ENCODE measurements at regions not wholly inside any gene's neighbourhood (a gene's known extent, or its start where the extent isn't known, plus 50 kb on each side); places are given as distances from the start of the nearest gene placed in this dataset.

- 97% methylated on average over 2 of the region's 2 CpGs for WGBS
- Histone ChIP-seq H3K9ac (ENCODE audit: low read depth, low read length) (no peak overlapping the region), H3K27me3 (ENCODE audit: insufficient read depth, low read length) (no peaks in the 10 kb centered on the region), H3K27ac (ENCODE audit: low read depth, low read length) (no peak overlapping the region), H3K4me1 (ENCODE audit: insufficient read depth, low read length) (peaks cover 14% of the 10 kb centered on the region), H3K9me3 (ENCODE audit: insufficient read depth, low read depth, low read length) (no peaks in the 10 kb centered on the region), H3K36me3 (ENCODE audit: insufficient read depth, low read length) (no peaks in the 10 kb centered on the region), H3K4me3 (ENCODE audit: low read length) (no peak overlapping the region)
These were observed 253.8 kb downstream of the DLEU7 start for GRCh38 chr13:50589651-50590054.

GRCh38 chr13:50592412-50593155 is 250.9 kb downstream of the DLEU7 start:
- Histone ChIP-seq H3K27me3 (ENCODE audit: insufficient read depth, low read length) (no peaks in the 10 kb centered on the region), H3K4me3 (ENCODE audit: low read length) (no peak overlapping the region), H3K36me3 (ENCODE audit: insufficient read depth, low read length) (no peaks in the 10 kb centered on the region), H3K9ac (ENCODE audit: low read depth, low read length) (no peak overlapping the region), H3K27ac (ENCODE audit: low read depth, low read length) (no peak overlapping the region), H3K9me3 (ENCODE audit: insufficient read depth, low read depth, low read length) (no peaks in the 10 kb centered on the region), H3K4me1 (ENCODE audit: insufficient read depth, low read length) (peaks cover 11% of the 10 kb centered on the region)
- 67% methylated on average over 1 of the region's 2 CpGs for WGBS

- H3K4me1 ChIP-seq (ENCODE audit: insufficient read depth, low read length): peaks cover 11% of the 10 kb centered on the region
- no peak overlapping the region for H3K27ac ChIP-seq (ENCODE audit: low read depth, low read length)
- no peaks in the 10 kb centered on the region for H3K27me3 ChIP-seq (ENCODE audit: insufficient read depth, low read length)
- 63% methylated on average over 1 of the region's 1 CpG for WGBS
- H3K9me3 ChIP-seq (ENCODE audit: insufficient read depth, low read depth, low read length): no peaks in the 10 kb centered on the region
- H3K4me3 ChIP-seq (ENCODE audit: low read length): no peak overlapping the region
- no peak overlapping the region for H3K9ac ChIP-seq (ENCODE audit: low read depth, low read length)
- no peaks in the 10 kb centered on the region for H3K36me3 ChIP-seq (ENCODE audit: insufficient read depth, low read length)
These were observed 250.3 kb downstream of the DLEU7 start for GRCh38 chr13:50593207-50593606.

GRCh38 chr13:50594276-50595051 is 249.0 kb downstream of the DLEU7 start:
- Histone ChIP-seq H3K36me3 (ENCODE audit: insufficient read depth, low read length) (no peaks in the 10 kb centered on the region), H3K9ac (ENCODE audit: low read depth, low read length) (no peak overlapping the region), H3K9me3 (ENCODE audit: insufficient read depth, low read depth, low read length) (no peaks in the 10 kb centered on the region), H3K4me3 (ENCODE audit: low read length) (no peak overlapping the region), H3K27me3 (ENCODE audit: insufficient read depth, low read length) (no peaks in the 10 kb centered on the region), H3K4me1 (ENCODE audit: insufficient read depth, low read length) (peaks cover 11% of the 10 kb centered on the region), H3K27ac (ENCODE audit: low read depth, low read length) (no peak overlapping the region)
- WGBS: 50% methylated on average over 9 of the region's 11 CpGs

- 92% methylated on average over 3 of the region's 3 CpGs for WGBS
- Histone ChIP-seq H3K4me3 (ENCODE audit: low read length) (no peak overlapping the region), H3K9ac (ENCODE audit: low read depth, low read length) (no peak overlapping the region), H3K4me1 (ENCODE audit: insufficient read depth, low read length) (peaks cover 11% of the 10 kb centered on the region), H3K9me3 (ENCODE audit: insufficient read depth, low read depth, low read length) (no peaks in the 10 kb centered on the region), H3K27ac (ENCODE audit: low read depth, low read length) (no peak overlapping the region), H3K27me3 (ENCODE audit: insufficient read depth, low read length) (no peaks in the 10 kb centered on the region), H3K36me3 (ENCODE audit: insufficient read depth, low read length) (no peaks in the 10 kb centered on the region)
These were observed 248.3 kb downstream of the DLEU7 start for GRCh38 chr13:50595196-50595595.

- Histone ChIP-seq H3K4me3 (ENCODE audit: low read length) (no peak overlapping the region), H3K36me3 (ENCODE audit: insufficient read depth, low read length) (no peaks in the 10 kb centered on the region), H3K27me3 (ENCODE audit: insufficient read depth, low read length) (no peaks in the 10 kb centered on the region), H3K9me3 (ENCODE audit: insufficient read depth, low read depth, low read length) (no peaks in the 10 kb centered on the region), H3K27ac (ENCODE audit: low read depth, low read length) (no peak overlapping the region), H3K9ac (ENCODE audit: low read depth, low read length) (no peak overlapping the region), H3K4me1 (ENCODE audit: insufficient read depth, low read length) (peaks cover 16% of the 10 kb centered on the region)
- 91% methylated on average over 1 of the region's 1 CpG for WGBS
These were observed 247.3 kb downstream of the DLEU7 start for GRCh38 chr13:50596156-50596555.

- 77% methylated on average over 2 of the region's 2 CpGs for WGBS
- Histone ChIP-seq H3K4me1 (ENCODE audit: insufficient read depth, low read length) (peaks cover 16% of the 10 kb centered on the region), H3K9me3 (ENCODE audit: insufficient read depth, low read depth, low read length) (no peaks in the 10 kb centered on the region), H3K36me3 (ENCODE audit: insufficient read depth, low read length) (no peaks in the 10 kb centered on the region), H3K9ac (ENCODE audit: low read depth, low read length) (no peak overlapping the region), H3K27ac (ENCODE audit: low read depth, low read length) (no peak overlapping the region), H3K27me3 (ENCODE audit: insufficient read depth, low read length) (no peaks in the 10 kb centered on the region), H3K4me3 (ENCODE audit: low read length) (no peak overlapping the region)
These were observed 246.7 kb downstream of the DLEU7 start for GRCh38 chr13:50596776-50597203.

- WGBS: 58% methylated on average over 3 of the region's 3 CpGs
These were observed 245.2 kb downstream of the DLEU7 start for GRCh38 chr13:50598338-50598737.

GRCh38 chr13:50599046-50599445 is 244.4 kb downstream of the DLEU7 start:
- H3K4me3 ChIP-seq (ENCODE audit: low read length): no peak overlapping the region
- peaks cover 14% of the 10 kb centered on the region for H3K4me1 ChIP-seq (ENCODE audit: insufficient read depth, low read length)
- no peak overlapping the region for H3K9ac ChIP-seq (ENCODE audit: low read depth, low read length)
- no peak overlapping the region for H3K27ac ChIP-seq (ENCODE audit: low read depth, low read length)
- H3K36me3 ChIP-seq (ENCODE audit: insufficient read depth, low read length): no peaks in the 10 kb centered on the region
- 40% methylated on average over 4 of the region's 5 CpGs for WGBS
- H3K27me3 ChIP-seq (ENCODE audit: insufficient read depth, low read length): no peaks in the 10 kb centered on the region
- no peaks in the 10 kb centered on the region for H3K9me3 ChIP-seq (ENCODE audit: insufficient read depth, low read depth, low read length)

More at GRCh38 chr13:50598338-50598737, 245.2 kb downstream of the DLEU7 start:
- no peak overlapping the region for H3K27ac ChIP-seq (ENCODE audit: low read depth, low read length)
- H3K27me3 ChIP-seq (ENCODE audit: insufficient read depth, low read length): no peaks in the 10 kb centered on the region
- H3K9ac ChIP-seq (ENCODE audit: low read depth, low read length): no peak overlapping the region
- peaks cover 16% of the 10 kb centered on the region for H3K4me1 ChIP-seq (ENCODE audit: insufficient read depth, low read length)
- H3K9me3 ChIP-seq (ENCODE audit: insufficient read depth, low read depth, low read length): no peaks in the 10 kb centered on the region
- no peak overlapping the region for H3K4me3 ChIP-seq (ENCODE audit: low read length)
- no peaks in the 10 kb centered on the region for H3K36me3 ChIP-seq (ENCODE audit: insufficient read depth, low read length)

- no peak overlapping the region for H3K4me3 ChIP-seq (ENCODE audit: low read length)
- no peak overlapping the region for H3K27ac ChIP-seq (ENCODE audit: low read depth, low read length)
- H3K9me3 ChIP-seq (ENCODE audit: insufficient read depth, low read depth, low read length): no peaks in the 10 kb centered on the region
- H3K9ac ChIP-seq (ENCODE audit: low read depth, low read length): no peak overlapping the region
- WGBS: 50% methylated on average over 2 of the region's 2 CpGs
- no peaks in the 10 kb centered on the region for H3K36me3 ChIP-seq (ENCODE audit: insufficient read depth, low read length)
- H3K4me1 ChIP-seq (ENCODE audit: insufficient read depth, low read length): peaks cover 8% of the 10 kb centered on the region; the same call in 1 of the 2 replicates
- H3K27me3 ChIP-seq (ENCODE audit: insufficient read depth, low read length): no peaks in the 10 kb centered on the region
These were observed 243.6 kb downstream of the DLEU7 start for GRCh38 chr13:50599927-50600326.

- H3K27ac ChIP-seq (ENCODE audit: low read depth, low read length): no peak overlapping the region
- no peak overlapping the region for H3K9ac ChIP-seq (ENCODE audit: low read depth, low read length)
- H3K36me3 ChIP-seq (ENCODE audit: insufficient read depth, low read length): no peaks in the 10 kb centered on the region
- 85% methylated on average over 7 of the region's 7 CpGs for WGBS
- H3K27me3 ChIP-seq (ENCODE audit: insufficient read depth, low read length): no peaks in the 10 kb centered on the region
- no peak overlapping the region for H3K4me3 ChIP-seq (ENCODE audit: low read length)
- no peaks in the 10 kb centered on the region for H3K4me1 ChIP-seq (ENCODE audit: insufficient read depth, low read length)
- no peaks in the 10 kb centered on the region for H3K9me3 ChIP-seq (ENCODE audit: insufficient read depth, low read depth, low read length)
These were observed 235.1 kb downstream of the DLEU7 start for GRCh38 chr13:50608370-50608769.
